SK-N-SH (cell line): ENCODE measurements at regions not wholly inside any gene's neighbourhood (a gene's known extent, or its start where the extent isn't known, plus 50 kb on each side); places are given as distances from the start of the nearest gene placed in this dataset.

Source experiments
- EP300 ChIP-seq, 2 experiments: IDR thresholded peaks; 2 replicates each; pipeline versions ENCODE4 v1.4.0 to v1.6.1; 2012; ENCODE audit warnings: borderline replicate concordance in 1 of 2, low read depth in 1 of 2, low read length in 1 of 2
- SMC3 ChIP-seq: IDR thresholded peaks from 2 replicates; pipeline ENCODE4 v1.6.1; 2012; ENCODE audit warnings: low read depth, low read length, improper control_type of control experiment
- TF ChIP-seq, protein P1 (sequence below): fragments of 200-600 bp; sonication (generic); IDR thresholded peaks from 2 replicates; pipeline ENCODE4 v1.6.1; 2017; ENCODE audit warnings: antibody characterized with exemption, mild to moderate bottlenecking, moderate library complexity
- TF ChIP-seq, protein P2 (sequence below): IDR thresholded peaks from 2 replicates; pipeline ENCODE4 v1.6.1; 2012; ENCODE audit warnings: mild to moderate bottlenecking, low read depth, low read length, moderate library complexity

DNA sequence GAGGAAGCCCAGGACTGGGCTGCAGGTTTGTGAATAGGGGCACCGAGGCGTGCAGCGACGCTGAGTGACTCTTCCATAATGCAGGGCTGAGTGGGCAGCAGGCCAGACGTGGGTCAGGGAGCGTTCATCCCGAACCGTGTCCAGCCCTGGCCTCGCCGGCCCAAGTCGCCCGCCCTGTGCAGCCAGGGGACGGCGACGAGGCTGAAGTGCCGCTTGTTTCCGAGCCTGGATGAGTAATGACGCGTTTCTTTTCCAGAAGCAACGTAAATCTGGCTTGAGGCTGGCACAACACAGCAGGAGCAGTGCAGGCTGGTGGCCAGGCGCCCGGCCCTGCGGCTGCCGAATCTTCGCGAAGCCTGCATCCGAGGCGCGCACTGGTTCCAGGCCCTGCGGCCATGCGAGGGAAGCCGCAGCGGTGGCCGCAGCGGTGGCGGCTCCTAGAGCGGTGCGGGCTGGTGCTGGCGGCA, 74.0 kb upstream of the SEC61G start:
- TF ChIP-seq, protein P1, sequence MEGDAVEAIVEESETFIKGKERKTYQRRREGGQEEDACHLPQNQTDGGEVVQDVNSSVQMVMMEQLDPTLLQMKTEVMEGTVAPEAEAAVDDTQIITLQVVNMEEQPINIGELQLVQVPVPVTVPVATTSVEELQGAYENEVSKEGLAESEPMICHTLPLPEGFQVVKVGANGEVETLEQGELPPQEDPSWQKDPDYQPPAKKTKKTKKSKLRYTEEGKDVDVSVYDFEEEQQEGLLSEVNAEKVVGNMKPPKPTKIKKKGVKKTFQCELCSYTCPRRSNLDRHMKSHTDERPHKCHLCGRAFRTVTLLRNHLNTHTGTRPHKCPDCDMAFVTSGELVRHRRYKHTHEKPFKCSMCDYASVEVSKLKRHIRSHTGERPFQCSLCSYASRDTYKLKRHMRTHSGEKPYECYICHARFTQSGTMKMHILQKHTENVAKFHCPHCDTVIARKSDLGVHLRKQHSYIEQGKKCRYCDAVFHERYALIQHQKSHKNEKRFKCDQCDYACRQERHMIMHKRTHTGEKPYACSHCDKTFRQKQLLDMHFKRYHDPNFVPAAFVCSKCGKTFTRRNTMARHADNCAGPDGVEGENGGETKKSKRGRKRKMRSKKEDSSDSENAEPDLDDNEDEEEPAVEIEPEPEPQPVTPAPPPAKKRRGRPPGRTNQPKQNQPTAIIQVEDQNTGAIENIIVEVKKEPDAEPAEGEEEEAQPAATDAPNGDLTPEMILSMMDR, result no peak
- TF ChIP-seq SMC3 (no peak), EP300 (IDR thresholded peaks at IDR 0.05; ENCODE audit: borderline replicate concordance in 1 of 2, low read depth in 1 of 2, low read length in 1 of 2) (no peak)
- TF ChIP-seq, protein P2, sequence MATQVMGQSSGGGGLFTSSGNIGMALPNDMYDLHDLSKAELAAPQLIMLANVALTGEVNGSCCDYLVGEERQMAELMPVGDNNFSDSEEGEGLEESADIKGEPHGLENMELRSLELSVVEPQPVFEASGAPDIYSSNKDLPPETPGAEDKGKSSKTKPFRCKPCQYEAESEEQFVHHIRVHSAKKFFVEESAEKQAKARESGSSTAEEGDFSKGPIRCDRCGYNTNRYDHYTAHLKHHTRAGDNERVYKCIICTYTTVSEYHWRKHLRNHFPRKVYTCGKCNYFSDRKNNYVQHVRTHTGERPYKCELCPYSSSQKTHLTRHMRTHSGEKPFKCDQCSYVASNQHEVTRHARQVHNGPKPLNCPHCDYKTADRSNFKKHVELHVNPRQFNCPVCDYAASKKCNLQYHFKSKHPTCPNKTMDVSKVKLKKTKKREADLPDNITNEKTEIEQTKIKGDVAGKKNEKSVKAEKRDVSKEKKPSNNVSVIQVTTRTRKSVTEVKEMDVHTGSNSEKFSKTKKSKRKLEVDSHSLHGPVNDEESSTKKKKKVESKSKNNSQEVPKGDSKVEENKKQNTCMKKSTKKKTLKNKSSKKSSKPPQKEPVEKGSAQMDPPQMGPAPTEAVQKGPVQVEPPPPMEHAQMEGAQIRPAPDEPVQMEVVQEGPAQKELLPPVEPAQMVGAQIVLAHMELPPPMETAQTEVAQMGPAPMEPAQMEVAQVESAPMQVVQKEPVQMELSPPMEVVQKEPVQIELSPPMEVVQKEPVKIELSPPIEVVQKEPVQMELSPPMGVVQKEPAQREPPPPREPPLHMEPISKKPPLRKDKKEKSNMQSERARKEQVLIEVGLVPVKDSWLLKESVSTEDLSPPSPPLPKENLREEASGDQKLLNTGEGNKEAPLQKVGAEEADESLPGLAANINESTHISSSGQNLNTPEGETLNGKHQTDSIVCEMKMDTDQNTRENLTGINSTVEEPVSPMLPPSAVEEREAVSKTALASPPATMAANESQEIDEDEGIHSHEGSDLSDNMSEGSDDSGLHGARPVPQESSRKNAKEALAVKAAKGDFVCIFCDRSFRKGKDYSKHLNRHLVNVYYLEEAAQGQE, result no peak
